HG03025 (cell line): ENCODE measurements at regions not wholly inside any gene's neighbourhood (a gene's known extent, or its start where the extent isn't known, plus 50 kb on each side); places are given as distances from the start of the nearest gene placed in this dataset.
A peak's percentile ranks its signal among the peaks of the same experiment; 100 is the strongest.

ENCODE experiments used
- ATAC-seq: cut with Tn5 transposase; IDR thresholded peaks from one replicate; pipeline ENCODE4 v1.9.1; 2021; ENCODE audit warnings: mild to moderate bottlenecking, moderate library complexity; ENCODE audit not compliant: unreplicated experiment, low FRiP score

DNA sequence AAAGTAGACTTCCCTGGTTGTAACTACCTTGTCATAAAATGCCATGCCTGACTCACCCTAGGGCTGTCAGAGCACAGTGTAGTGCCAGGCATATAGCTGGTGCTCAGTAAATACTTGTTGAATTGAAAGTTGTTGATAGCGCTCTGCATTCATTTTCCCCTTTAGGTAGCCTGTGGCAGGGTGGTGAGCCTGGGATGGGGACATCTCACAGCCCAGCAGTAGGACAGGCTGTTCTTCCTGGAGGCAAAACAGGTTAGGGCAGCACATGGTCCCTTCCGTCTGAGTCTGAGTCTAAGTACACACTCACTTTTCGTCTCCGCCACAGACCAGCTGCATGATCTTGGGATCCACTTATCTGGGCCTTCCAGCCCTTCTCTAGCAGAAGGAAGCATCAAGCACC, 401.9 kb downstream of the ZSWIM6 start:
- ATAC-seq = no peak

DNA sequence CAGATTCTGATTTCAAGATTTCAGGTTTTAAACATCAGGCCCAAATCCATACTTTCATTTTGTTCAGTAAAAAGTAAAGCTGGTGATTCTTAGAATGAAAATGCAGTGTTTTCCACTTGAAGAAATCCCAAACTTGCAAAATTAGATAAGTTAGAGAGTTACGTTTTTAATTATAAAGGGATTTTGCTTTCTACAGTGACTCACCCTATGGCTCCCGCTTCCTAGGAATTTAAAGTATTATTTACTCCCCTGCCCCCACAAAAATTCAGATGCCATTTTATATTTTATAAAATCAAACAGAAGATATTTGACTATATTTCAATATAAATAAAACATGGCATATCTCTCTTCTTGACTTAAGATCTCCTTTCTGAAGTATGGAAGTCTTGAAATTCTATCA, 402.9 kb downstream of the ZSWIM6 start:
- ATAC-seq = no peak

DNA sequence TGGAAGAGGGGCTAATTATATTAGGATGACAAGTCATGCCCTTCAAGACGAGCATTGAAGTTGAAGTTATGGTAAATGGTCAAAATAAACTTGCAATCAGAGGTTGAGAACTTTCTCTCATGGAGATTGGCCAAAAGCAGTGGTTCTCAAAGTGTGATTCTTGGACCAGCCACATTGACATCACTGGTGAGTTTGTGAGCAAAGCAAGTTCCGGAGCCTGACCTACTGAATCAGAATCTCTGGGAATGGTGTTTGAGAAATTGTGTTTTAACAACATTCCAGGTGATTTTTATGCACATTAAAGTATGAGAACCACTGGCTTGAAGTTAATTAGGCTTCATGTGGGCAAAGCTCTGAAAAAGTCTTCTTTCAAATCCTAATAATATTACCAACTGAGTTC, 403.5 kb downstream of the ZSWIM6 start:
- ATAC-seq = no peak

DNA sequence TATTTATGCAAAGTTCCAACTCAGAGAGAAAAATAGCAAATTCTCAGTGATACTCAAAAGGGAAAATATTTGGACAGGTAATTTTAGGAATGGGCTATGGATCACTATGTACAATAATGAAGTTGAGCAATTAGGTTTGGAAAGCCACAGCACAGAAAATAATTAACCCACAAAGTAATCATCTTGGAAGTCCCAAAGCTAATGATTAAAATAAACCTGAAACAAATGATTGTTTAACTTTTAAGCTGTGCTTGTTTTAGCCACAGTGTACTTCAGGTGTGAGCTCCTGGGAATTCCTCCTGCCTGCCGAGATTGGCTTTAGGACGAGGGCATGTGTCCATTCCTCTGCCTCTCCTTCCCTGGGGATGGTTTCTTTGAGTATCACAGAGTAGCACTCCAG, 403.9 kb downstream of the ZSWIM6 start:
- no peak for ATAC-seq

DNA sequence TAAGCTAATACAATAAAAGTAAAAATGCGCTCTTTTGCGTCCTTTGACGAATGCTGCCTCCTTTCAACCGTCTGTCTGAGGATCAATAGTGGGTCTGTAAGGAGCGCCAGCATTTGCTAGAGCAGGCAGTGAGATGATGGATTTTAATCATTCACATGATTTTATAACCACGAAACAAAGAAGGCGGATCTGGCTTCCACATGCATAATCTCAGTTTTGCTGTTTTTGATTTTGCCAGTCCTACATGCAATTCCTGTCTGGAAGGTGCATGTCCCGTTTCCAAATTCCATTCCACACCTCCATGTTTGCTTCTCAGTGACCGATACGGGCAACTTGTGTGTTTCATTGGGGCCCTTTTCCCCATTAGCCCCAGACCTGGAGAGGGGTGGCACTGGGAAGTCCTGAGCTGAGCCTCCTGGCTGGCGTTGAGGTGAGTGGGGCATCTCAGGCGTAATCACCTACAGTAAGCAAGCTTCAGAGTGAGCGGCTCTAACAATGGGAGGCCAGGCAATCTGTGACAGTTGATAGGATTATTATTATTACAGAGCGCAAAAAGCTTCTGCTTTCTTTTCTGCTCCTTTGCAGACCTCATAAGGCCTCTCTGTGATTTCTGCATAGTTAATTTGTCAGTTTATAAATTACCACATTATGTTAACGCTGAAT, 405.4 kb downstream of the ZSWIM6 start:
- ATAC-seq = no peak

DNA sequence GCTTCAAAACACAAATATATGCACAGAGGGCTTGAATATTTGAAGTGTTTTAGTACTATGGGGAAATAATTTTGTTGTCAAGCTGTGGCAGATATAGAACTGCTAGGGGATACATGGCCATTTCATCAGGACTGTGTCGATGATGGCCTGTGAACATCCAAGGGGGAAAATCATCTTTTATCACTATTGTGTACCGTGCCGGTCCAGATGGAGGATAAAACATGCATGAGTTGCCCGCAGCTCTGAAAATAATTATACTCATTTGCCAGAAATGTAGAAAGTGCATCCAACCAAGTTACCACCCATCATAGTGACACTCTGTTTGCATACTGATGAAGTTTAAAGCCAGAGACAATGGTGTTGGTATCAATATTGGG, 405.9 kb downstream of the ZSWIM6 start:
- ATAC-seq = no peak

DNA sequence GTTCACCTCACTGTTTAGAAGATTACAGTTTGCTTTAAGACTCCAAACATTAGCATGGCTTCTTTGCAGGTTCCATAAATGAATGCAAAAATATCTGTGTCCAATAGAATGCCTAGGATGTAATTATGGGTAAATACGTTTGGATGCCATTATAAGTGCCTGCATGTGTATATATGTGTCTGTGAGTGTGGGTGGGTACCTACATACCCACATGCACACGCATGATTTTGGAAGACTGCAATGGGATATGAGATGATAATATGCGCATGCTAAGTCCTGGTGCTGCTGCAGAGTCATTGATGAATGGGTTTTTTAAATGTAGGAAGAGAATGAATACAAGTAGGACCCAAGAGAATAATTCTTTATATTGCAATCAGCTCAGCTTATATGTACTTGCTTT, 406.4 kb downstream of the ZSWIM6 start:
- no peak for ATAC-seq

DNA sequence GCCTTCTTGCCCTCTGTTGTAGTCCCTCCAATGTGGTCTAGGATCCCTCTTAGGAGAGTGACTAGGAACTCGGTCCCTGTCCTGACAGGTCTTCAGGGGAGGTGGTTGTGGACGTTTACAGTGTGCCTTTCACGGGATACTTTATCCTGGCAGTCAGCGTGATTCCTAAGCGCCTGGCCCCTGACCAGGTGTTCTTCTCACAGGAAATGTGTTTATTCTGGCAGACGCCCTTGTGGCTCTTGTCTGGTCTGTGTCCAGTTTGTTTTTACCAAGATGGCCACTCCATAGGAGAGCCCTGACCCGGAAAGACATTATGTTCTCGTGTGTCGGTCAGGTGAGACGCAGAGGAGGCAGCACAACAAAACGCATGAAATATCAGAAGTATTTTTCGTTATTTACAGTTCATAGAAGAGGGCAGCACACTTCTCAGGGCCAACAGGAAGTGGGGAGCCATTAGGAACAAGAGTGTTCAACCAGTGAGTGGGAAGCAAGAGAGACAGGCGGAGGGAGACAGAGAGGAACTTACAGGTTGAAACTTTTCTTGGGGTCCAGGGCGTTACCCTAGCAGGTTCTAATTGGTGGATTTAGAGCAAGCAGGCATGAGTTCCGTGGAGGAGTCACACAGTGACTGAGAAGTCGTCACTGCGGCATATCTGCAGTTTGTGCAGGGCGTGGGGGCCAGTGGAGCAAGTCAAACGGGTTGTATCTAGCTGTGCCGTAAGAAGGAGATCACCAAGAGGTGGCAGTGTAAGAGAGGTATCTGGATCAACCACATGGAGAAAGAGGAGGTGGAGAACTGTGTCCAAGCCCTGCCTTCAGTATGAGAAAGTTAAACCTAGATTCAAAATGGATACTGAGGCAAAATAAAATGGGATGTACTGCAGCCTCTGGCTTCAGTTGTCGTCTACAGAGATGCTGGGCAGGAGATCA, 412.9 kb downstream of the ZSWIM6 start:
- no peak for ATAC-seq

DNA sequence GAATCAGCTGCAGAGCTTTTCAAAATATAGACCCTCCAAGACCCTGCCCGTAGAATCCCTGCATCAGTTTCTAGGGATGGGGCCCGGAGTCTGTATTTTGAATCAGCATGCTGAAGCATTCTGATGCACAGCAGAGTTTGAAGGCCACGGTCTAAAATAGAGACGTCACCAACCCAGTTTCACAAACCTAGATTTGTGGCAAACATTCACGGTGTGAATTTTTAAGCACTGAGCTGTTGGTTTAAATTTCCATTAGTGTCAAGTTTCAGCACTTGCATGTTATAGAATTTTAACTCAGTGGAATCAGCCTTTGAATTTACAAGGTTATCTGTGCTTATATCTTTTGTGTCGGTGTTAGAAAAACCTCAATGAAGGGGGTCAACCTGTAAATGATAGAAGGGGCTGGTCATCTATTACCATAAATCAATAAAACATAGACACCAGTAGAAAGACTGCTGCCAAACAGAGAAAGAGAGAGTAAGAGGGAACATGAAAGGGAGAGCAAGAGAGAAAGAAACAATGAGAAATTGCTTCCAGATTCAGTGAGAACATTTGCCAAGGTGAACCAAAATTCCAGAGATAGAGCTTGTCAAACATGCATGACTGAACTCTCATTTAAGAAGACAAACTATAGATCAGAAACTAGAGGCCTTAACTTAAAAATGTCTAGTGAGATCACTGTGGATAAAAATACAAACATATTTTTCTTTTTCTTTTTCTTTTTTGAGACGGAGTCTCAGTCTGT, 414.9 kb downstream of the ZSWIM6 start:
- no peak for ATAC-seq

DNA sequence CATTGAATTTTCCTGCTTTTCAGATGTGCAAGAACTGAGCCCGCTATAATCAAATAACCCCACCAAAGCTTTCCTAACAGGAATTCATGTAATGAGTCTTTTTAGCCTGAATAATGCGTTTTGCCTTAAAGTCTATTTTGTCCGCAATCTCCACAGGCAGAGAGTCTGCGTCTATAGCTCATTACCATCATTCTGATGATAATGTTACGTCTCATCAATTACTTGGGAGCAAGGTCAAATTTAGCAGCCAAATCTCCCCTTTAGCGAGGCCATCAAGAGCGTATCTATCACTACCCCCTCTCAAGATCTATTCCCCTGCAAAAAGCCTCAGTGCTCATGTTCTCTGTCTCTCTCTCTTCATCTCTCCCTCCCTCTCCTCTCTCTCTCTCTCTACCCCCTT, 416.1 kb downstream of the ZSWIM6 start:
- ATAC-seq = no peak

DNA sequence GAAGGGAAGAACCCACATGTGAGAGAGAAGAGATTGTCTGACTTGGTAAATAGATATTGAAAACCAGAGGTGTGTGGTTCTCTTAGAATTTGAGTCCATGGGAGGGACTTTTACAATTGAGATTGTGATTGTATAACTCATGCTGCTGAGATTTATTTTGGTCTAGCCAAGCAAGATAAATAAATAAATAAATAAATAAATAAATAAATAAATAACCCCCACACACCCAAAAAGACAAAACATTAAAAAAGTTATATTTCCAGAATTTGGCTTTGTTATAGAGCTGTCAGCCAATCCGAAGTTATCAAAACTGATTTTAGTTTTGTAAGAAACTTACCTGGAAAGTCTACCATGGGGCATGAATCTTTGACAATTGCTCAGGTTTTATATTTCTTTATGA, 416.6 kb downstream of the ZSWIM6 start:
- ATAC-seq = no peak

DNA sequence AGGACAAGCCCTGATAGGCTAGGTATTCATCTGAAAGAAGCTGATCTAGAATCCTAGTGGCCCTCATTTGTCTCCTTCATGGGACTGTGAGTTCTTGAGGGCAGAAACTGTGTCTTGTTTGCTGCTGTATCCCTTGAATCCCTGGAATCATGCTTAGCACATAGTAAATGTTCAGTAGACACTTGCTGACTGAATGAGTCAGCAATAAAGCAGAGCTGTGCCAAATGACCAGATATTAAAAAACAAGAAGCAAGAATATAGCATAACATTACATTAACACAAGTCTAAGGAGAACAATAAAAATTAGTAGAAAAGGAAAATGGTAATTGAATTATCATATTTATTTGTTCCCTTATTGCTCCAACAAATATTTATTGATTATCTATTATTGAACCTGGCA, 420.5 kb downstream of the ZSWIM6 start:
- ATAC-seq = no peak

DNA sequence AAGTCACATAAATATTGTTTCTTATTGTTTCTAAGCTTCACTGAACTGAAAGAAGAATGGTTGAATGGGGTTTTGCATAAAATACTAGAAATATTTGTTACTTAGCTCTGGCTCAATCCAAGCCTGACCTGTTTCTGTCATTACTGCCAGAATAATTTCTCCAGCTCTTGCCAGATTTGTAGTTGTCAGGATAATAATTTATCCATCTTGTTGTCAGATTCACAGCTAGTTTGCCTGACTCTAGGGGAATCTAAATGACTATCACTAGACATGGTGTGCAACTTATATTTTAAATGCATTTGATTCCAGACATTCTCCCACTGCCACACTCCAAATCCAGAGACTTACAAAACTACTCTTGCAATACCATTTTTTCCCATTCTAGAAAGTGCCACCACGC, 422.7 kb downstream of the ZSWIM6 start:
- no peak for ATAC-seq

DNA sequence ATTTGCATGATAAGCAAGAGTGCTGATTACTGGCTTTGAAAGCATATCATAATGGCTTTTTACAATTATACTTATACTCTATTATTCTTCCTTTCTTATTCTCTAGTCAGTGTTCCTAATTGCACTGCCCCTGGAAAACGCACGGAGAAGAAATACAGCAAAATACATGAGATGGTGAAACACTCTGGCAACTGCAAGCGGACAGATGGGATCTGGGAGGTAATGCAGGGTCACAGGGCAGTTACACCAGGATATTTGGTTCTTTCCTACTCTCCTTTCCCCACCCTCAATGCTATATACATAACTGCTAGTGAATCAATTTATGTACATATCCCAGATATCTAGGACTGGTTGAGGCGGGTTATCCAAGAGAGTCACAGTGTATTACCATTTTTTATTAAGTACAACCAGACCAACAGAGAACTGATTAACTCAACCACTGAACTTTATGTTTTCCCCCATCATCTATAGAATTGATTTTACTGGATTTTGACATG, 423.7 kb downstream of the ZSWIM6 start:
- no peak for ATAC-seq

DNA sequence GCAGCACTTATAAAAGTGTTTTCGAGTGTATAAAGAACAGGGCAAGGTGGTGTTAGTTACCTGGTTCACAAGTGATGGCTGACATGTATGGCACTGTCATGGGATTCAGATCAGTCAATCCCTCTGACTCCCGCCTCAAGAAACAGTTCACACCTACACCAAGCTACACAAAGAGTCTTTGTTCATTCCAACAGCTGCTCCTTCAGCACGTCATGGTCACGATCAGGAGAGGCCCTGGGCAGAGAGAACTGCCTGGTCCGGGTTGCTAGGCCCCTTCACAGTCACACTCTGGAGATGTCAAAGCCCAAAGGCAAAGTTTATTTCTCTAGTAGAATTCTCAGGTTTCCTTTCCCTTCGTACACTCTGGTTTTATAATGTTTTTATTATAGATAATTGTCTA, 426.7 kb downstream of the ZSWIM6 start:
- no peak for ATAC-seq

DNA sequence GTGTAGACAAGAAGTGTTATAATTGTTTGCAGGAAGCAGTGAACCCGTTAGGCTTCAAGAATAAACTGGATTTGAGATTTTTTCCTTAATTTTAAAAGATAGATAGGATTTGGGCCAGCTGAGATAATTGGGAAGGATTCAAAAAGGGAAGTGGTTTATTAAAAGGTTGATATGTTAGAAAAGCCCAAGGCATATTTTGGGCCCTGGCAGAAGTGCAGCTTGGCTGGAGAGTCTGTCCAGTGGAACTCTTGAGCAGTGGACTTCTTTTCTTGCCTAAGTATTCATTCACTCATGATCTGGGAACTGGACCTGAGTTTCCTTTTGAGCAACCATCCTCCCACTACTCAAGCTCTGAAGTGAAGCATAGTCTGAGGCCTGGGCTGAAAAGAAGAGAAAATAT, 433.4 kb downstream of the ZSWIM6 start:
- ATAC-seq = no peak

DNA sequence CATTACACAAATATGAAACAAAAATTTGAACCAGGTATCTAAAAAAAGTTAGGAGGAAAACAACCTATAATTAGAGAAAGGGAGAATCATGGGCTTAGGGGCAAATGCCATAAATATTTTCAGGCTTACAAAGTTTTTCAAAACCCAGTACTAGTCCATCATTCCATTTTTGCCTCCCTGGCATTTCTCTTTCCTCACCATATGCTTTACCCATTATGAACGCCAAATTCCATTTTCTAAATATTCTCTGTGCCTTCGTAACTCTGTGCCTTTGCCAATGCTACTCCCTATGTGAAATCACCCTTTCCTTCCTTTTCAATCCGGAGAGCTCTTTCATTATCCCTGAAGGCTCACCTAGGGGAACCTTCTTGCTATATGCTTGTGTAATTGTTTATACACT, 434.1 kb downstream of the ZSWIM6 start:
- ATAC-seq = no peak

DNA sequence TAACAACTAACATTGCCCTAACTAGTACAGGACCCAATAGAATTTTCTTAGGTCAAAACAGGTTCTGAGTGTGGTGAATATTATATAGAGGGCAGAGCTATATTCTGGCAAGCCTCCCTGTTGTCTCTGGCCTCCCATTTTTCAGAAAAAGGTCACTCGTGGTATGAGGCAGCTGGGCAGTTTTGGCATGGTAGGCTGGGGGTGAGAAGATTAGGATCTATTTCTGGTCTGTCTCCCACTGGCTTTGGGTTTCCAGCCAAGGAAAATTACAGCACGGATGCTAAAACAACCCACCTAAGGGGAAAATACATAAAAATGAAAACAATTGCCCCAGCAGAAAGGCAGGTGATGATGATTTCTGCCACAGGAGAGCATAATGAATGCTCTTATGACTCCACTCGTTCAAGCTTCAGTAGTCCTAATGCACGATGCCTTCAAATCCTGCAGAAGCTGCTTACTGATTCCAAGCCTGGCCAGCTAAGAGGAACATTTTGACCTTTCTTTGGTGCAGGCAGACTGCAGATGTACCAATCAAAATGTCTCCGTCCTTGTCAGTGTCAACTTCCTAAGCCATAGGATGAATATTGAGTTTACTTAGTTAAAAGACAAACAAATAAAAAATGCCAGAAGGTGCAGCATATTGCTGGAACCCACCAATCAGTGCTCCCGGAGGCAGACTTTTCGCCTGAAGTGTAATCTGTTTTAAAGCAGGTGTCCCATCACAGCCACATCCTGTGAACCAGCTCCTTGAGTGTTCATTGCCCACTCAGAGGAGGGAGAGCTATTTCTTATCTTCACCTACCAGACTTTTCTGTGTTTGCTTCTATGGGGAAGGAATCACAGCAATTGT, 435.4 kb downstream of the ZSWIM6 start:
- ATAC-seq = no peak

DNA sequence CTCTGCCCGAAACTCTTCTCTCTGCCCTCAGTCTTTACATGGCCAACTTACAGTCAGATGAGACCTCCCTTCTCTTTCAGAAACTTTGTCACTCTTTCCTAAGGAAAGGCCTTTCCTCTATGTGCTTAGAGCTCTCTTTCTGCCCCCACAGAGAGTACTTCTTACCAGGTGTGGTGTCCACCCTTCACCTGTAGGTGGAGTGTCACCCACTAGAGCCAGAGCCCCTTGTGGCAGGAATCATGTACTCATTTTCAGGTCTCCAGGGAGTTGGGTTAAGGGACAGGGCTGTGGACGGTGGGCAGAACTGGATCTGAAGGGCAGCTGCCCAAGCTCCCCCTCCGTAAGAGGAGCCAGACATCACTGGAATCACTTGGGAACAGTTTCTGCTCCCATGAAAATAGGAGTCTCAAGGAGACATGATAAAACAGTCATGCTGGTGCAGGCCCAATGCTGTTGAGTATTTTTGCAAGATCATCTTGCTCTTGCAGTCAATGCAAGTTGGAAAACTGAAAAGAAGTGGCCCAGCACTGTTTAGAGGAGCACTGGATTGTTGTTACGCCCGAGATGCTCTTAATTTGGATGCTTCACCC, 436.7 kb downstream of the ZSWIM6 start:
- ATAC-seq = peak; percentile 95

DNA sequence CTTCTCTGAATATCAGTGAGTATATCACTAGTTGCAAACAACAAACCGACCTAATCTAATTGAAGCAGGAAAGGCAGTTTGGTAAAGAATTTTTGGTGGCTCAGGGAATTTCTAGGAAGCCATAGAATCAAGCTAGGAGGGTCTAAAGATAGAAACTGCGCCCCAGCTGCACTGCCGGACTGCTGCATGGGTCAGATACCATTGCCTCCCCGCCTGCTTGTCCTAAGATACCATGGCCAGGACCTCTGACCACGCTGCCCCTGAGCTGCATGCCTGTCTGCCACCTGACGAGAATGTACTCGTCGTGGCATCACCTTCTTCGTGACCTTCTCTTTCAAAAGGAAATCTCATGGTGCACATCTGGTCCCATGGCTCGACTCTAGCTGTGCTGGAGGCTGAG, 439.0 kb downstream of the ZSWIM6 start:
- ATAC-seq = no peak
